SK-N-SH (cell line): ENCODE measurements at regions not wholly inside any gene's neighbourhood (a gene's known extent, or its start where the extent isn't known, plus 50 kb on each side); places are given as distances from the start of the nearest gene placed in this dataset.

ENCODE experiments used
- CTCF ChIP-seq: fragments of 200-600 bp; sonication (generic); IDR thresholded peaks from 2 replicates; pipeline ENCODE4 v1.6.1; 2017; ENCODE audit warnings: antibody characterized with exemption, mild to moderate bottlenecking, moderate library complexity
- MAX ChIP-seq: IDR thresholded peaks from 2 replicates; pipeline ENCODE4 v1.4.0; 2012; ENCODE audit warnings: low read depth
- RAD21 ChIP-seq: IDR thresholded peaks from 2 replicates; pipeline ENCODE4 v1.6.1; 2012; ENCODE audit warnings: mild to moderate bottlenecking, low read length
- TCF12 ChIP-seq: IDR thresholded peaks from 2 replicates; pipeline ENCODE4 v1.4.0; 2012

- TF ChIP-seq MAX (no peak), TCF12 (no peak), RAD21 (no peak), CTCF (no peak)
Measured at GRCh38 chr10:101293007-101293723, 60.8 kb upstream of the BTRC start.
